Hepatocyte (in vitro differentiated cells): ENCODE measurements at regions not wholly inside any gene's neighbourhood (a gene's known extent, or its start where the extent isn't known, plus 50 kb on each side); places are given as distances from the start of the nearest gene placed in this dataset.

Source experiments
- EZH2 ChIP-seq: fragments of 200-600 bp; sonication (generic); IDR thresholded peaks from 2 replicates; pipeline ENCODE4 v1.6.1; 2016; ENCODE audit warnings: antibody characterized with exemption, mild to moderate bottlenecking, borderline replicate concordance
- EZH2phosphoT487 ChIP-seq: fragments of 200-600 bp; sonication (generic); IDR thresholded peaks from one replicate; pipeline ENCODE4 v1.6.1; 2018; ENCODE audit warnings: antibody characterized with exemption, mild to moderate bottlenecking, low read depth, moderate library complexity; ENCODE audit not compliant: unreplicated experiment, severe bottlenecking
- TF ChIP-seq, protein P1 (sequence below): fragments of 200-600 bp; sonication (generic); IDR thresholded peaks from 2 replicates; pipeline ENCODE4 v1.5.1; 2016; ENCODE audit warnings: antibody characterized with exemption, mild to moderate bottlenecking; ENCODE audit not compliant: poor library complexity

DNA sequence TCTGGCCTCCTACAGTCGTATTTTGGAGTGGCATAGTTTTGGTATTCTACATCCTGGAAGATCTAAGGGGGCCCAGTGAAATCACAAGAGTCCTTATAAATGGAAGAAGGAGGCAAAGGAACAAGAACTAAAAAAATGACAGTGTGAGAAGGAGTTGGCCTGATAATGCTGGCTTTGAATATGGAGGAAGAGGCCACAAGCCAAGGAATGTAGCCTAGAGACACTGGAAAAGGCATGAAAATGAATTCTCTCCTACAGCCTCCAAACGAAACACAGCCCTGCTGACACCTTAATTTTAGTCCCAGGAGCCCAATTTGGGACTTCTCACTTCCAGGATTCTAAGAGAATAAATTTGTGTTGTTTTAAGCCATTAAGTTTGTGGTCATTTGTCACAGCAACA is 54.6 kb upstream of the LIPC start:
- TF ChIP-seq, protein P1, sequence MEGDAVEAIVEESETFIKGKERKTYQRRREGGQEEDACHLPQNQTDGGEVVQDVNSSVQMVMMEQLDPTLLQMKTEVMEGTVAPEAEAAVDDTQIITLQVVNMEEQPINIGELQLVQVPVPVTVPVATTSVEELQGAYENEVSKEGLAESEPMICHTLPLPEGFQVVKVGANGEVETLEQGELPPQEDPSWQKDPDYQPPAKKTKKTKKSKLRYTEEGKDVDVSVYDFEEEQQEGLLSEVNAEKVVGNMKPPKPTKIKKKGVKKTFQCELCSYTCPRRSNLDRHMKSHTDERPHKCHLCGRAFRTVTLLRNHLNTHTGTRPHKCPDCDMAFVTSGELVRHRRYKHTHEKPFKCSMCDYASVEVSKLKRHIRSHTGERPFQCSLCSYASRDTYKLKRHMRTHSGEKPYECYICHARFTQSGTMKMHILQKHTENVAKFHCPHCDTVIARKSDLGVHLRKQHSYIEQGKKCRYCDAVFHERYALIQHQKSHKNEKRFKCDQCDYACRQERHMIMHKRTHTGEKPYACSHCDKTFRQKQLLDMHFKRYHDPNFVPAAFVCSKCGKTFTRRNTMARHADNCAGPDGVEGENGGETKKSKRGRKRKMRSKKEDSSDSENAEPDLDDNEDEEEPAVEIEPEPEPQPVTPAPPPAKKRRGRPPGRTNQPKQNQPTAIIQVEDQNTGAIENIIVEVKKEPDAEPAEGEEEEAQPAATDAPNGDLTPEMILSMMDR, result no peak
- TF ChIP-seq EZH2 (no peak), EZH2phosphoT487 (no peak)
